ENCODE measurements at regions not wholly inside any gene's neighbourhood (a gene's known extent, or its start where the extent isn't known, plus 50 kb on each side); places are given as distances from the start of the nearest gene placed in this dataset.
A peak's percentile ranks its signal among the peaks of the same experiment; 100 is the strongest.
"Not testable (repeated sequence)": the region's sequence is repeated elsewhere in the genome, so short reads cannot be mapped to it uniquely, and the experiment has no call there.

GRCh38 chrX:65203545-65203944, 227.3 kb upstream of the ZC4H2 start:
- TF ChIP-seq CTCF (IDR thresholded peaks at IDR 0.05; ENCODE audit: control insufficient read depth, extremely low read depth, insufficient read depth) = no peak
- no peak for DNase-seq (ENCODE audit: low read depth)
- H3K4me3 ChIP-seq (ENCODE audit: low read depth, low read length) = no peak overlapping the region

- no peak for DNase-seq (ENCODE audit: low read depth)
- TF ChIP-seq CTCF (IDR thresholded peaks at IDR 0.05; ENCODE audit: control insufficient read depth, extremely low read depth, insufficient read depth) = peak; percentile 40
- H3K4me3 ChIP-seq (ENCODE audit: low read depth, low read length) = no peak overlapping the region
Measured at GRCh38 chrX:65196758-65197360, 220.6 kb upstream of the ZC4H2 start.

- no peak overlapping the region for H3K4me3 ChIP-seq (ENCODE audit: low read depth, low read length)
- DNase-seq (ENCODE audit: low read depth) = no peak
- no peak for TF ChIP-seq CTCF (IDR thresholded peaks at IDR 0.05; ENCODE audit: control insufficient read depth, extremely low read depth, insufficient read depth)
Measured at GRCh38 chrX:65195621-65196020, 219.4 kb upstream of the ZC4H2 start.

- no peak for TF ChIP-seq CTCF (IDR thresholded peaks at IDR 0.05; ENCODE audit: control insufficient read depth, extremely low read depth, insufficient read depth)
- DNase-seq (ENCODE audit: low read depth) = no peak
- H3K4me3 ChIP-seq (ENCODE audit: low read depth, low read length) = no peak overlapping the region
Measured at GRCh38 chrX:65194547-65194946, 218.3 kb upstream of the ZC4H2 start.

GRCh38 chrX:65163325-65163724, 187.1 kb upstream of the ZC4H2 start:
- DNase-seq (ENCODE audit: low read depth); H3K4me3 ChIP-seq (ENCODE audit: low read depth, low read length): not testable (repeated sequence)

GRCh38 chrX:65148232-65148631, 172.0 kb upstream of the ZC4H2 start:
- no peak overlapping the region for H3K4me3 ChIP-seq (ENCODE audit: low read depth, low read length)
- TF ChIP-seq CTCF (IDR thresholded peaks at IDR 0.05; ENCODE audit: control insufficient read depth, extremely low read depth, insufficient read depth) = no peak
- DNase-seq (ENCODE audit: low read depth) = no peak

- no peak for DNase-seq (ENCODE audit: low read depth)
- H3K4me3 ChIP-seq (ENCODE audit: low read depth, low read length) = no peak overlapping the region
- no peak for TF ChIP-seq CTCF (IDR thresholded peaks at IDR 0.05; ENCODE audit: control insufficient read depth, extremely low read depth, insufficient read depth)
Measured at GRCh38 chrX:65136424-65136823, 160.2 kb upstream of the ZC4H2 start.

Measured in LNCaP clone FGC (cell line).